ENCODE measurements at regions not wholly inside any gene's neighbourhood (a gene's known extent, or its start where the extent isn't known, plus 50 kb on each side); places are given as distances from the start of the nearest gene placed in this dataset.

- TF ChIP-seq CHD7 (IDR thresholded peaks at IDR 0.05; ENCODE audit: insufficient replicate concordance, low read length) (no peak), SAP30 (IDR thresholded peaks at IDR 0.05; ENCODE audit: insufficient read depth, insufficient replicate concordance, low read length) (no peak), NRF1 (IDR thresholded peaks at IDR 0.05; ENCODE audit: low read depth, low read length) (no peak), SIN3A (conservative IDR thresholded peaks at IDR 0.05 in 1 of 2, IDR thresholded peaks at IDR 0.05 in 1 of 2; ENCODE audit: low read depth in 1 of 2, low read length in 2 of 2) (no peak), MAX (IDR thresholded peaks at IDR 0.05) (no peak), BCL11A (IDR thresholded peaks at IDR 0.05; ENCODE audit: low read depth in 2 of 2, low read length in 2 of 2) (no peak)
Observed at GRCh38 chr20:37616110-37616425, 77.8 kb upstream of the CTNNBL1 start (continued).

All from H1 (cell line).